Breast epithelium (tissue), 4 donors: ENCODE measurements at regions not wholly inside any gene's neighbourhood (a gene's known extent, or its start where the extent isn't known, plus 50 kb on each side); places are given as distances from the start of the nearest gene placed in this dataset.

Experiments used
- DNase-seq, 2 donors: peaks; one replicate each; pipeline ENCODE4 v3.0.0-alpha.2; 2019; ENCODE audit warnings: low spot score in 2 of 2
- H3K27ac ChIP-seq, 2 donors: fragments of 200-600 bp; sonication (generic) in 1 of 2; one replicate each; pipeline ENCODE4 v1.5.1; 2016 to 2019; ENCODE audit warnings: mild to moderate bottlenecking in 1 of 2
- H3K27me3 ChIP-seq, 2 donors: fragments of 200-600 bp; sonication (generic) in 1 of 2; one replicate each; pipeline versions ENCODE4 v1.5.1 to v1.6.0; 2017 to 2019; ENCODE audit warnings: control low read depth in 1 of 2, mild to moderate bottlenecking in 1 of 2
- H3K36me3 ChIP-seq: fragments of 200-600 bp; one replicate; pipeline ENCODE4 v1.5.1; 2019
- H3K4me1 ChIP-seq, 2 donors: fragments of 200-600 bp; sonication (generic); one replicate each; pipeline ENCODE4 v1.5.1; 2016 to 2019; ENCODE audit warnings: control low read depth in 1 of 2
- H3K4me3 ChIP-seq, 3 donors: fragments of 200-600 bp; sonication (generic); 1 replicate in 2 of 3; 2 replicates in 1 of 3; pipeline ENCODE4 v1.5.1; 2016 to 2019; ENCODE audit warnings: mild to moderate bottlenecking in 3 of 3, moderate library complexity in 2 of 3
- H3K9me3 ChIP-seq, 2 donors: fragments of 200-600 bp; sonication (generic) in 1 of 2; one replicate each; pipeline ENCODE4 v1.5.1; 2016 to 2019; ENCODE audit warnings: control low read depth in 1 of 2
- CTCF ChIP-seq, 3 donors: fragments of 450-650 bp; IDR thresholded peaks; one replicate each; pipeline ENCODE4 v1.5.1; 2016 to 2017; ENCODE audit warnings: antibody characterized with exemption in 3 of 3, mild to moderate bottlenecking in 3 of 3, moderate library complexity in 3 of 3
- POLR2A ChIP-seq: fragments of 450-650 bp; IDR thresholded peaks from one replicate; pipeline ENCODE4 v1.6.1; 2016; ENCODE audit warnings: antibody characterized with exemption, mild to moderate bottlenecking, moderate library complexity
- POLR2AphosphoS5 ChIP-seq, 3 donors: sonication (generic); formaldehyde crosslinking; IDR thresholded peaks; one replicate each; pipeline ENCODE4 v1.6.1; 2017; ENCODE audit warnings: antibody characterized with exemption in 3 of 3
- intact Hi-C: fragments of 100-400 bp; cut with DNase I; formaldehyde crosslinking; loops from one replicate; pipeline ENCODE4 v1.15.1; 2023; ENCODE audit warnings: low total_unique reads

- no peak for TF ChIP-seq POLR2A
- no peak for TF ChIP-seq CTCF (IDR thresholded peaks at IDR 0.05)
- no peak for TF ChIP-seq POLR2AphosphoS5 (IDR thresholded peaks at IDR 0.05)
- H3K4me3 ChIP-seq = no peak overlapping the region
- DNase-seq = no peak
- intact Hi-C loops = no loop called here
- H3K36me3 ChIP-seq = no peaks in the 10 kb centered on the region
- H3K27ac ChIP-seq = no peak overlapping the region
- peaks cover 0 to 46% of the 10 kb centered on the region in 2 donors for H3K27me3 ChIP-seq
- H3K4me1 ChIP-seq = no peaks in the 10 kb centered on the region
- H3K9me3 ChIP-seq = no peaks in the 10 kb centered on the region
Observed at GRCh38 chrX:73266766-73267165, 52.1 kb upstream of the NAP1L2 start.
